Progenitor cell of endocrine pancreas (in vitro differentiated cells): ENCODE measurements at regions not wholly inside any gene's neighbourhood (a gene's known extent, or its start where the extent isn't known, plus 50 kb on each side); places are given as distances from the start of the nearest gene placed in this dataset.

Experiments
- DNase-seq: peaks from one replicate; pipeline ENCODE4 v3.0.0; 2021; ENCODE audit warnings: low spot score; ENCODE audit not compliant: unreplicated experiment
- H3K27ac Mint-ChIP-seq: 2 replicates; pipeline ENCODE4 v1.8.0; 2021; ENCODE audit warnings: mild to moderate bottlenecking, moderate library complexity, mixed read lengths
- H3K27me3 Mint-ChIP-seq: 2 replicates; pipeline ENCODE4 v1.8.0; 2021; ENCODE audit warnings: mixed read lengths
- H3K36me3 Mint-ChIP-seq: 2 replicates; pipeline ENCODE4 v1.8.0; 2022; ENCODE audit warnings: mixed read lengths; ENCODE audit not compliant: insufficient read depth
- H3K4me1 Mint-ChIP-seq: 2 replicates; pipeline ENCODE4 v1.8.0; 2021; ENCODE audit warnings: low read depth, mixed read lengths
- H3K4me3 Mint-ChIP-seq: 2 replicates; pipeline ENCODE4 v1.8.0; 2021; ENCODE audit warnings: low read depth, mild to moderate bottlenecking, moderate library complexity, mixed read lengths
- H3K9me3 Mint-ChIP-seq: 2 replicates; pipeline ENCODE4 v1.8.0; 2021; ENCODE audit warnings: low read depth, mixed read lengths
- TF ChIP-seq, protein P1 (sequence below): fragments of 200-600 bp; sonication (generic); IDR thresholded peaks from one replicate; pipeline ENCODE4 v1.5.0; 2021; ENCODE audit warnings: antibody characterized with exemption, mild to moderate bottlenecking; ENCODE audit not compliant: unreplicated experiment

- TF ChIP-seq, protein P1, sequence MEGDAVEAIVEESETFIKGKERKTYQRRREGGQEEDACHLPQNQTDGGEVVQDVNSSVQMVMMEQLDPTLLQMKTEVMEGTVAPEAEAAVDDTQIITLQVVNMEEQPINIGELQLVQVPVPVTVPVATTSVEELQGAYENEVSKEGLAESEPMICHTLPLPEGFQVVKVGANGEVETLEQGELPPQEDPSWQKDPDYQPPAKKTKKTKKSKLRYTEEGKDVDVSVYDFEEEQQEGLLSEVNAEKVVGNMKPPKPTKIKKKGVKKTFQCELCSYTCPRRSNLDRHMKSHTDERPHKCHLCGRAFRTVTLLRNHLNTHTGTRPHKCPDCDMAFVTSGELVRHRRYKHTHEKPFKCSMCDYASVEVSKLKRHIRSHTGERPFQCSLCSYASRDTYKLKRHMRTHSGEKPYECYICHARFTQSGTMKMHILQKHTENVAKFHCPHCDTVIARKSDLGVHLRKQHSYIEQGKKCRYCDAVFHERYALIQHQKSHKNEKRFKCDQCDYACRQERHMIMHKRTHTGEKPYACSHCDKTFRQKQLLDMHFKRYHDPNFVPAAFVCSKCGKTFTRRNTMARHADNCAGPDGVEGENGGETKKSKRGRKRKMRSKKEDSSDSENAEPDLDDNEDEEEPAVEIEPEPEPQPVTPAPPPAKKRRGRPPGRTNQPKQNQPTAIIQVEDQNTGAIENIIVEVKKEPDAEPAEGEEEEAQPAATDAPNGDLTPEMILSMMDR: no peak
- Mint-ChIP-seq H3K4me3 (no peak overlapping the region), H3K27ac (no peak overlapping the region), H3K36me3 (no peaks in the 10 kb centered on the region), H3K27me3 (no peaks in the 10 kb centered on the region), H3K9me3 (no peaks in the 10 kb centered on the region), H3K4me1 (no peaks in the 10 kb centered on the region)
- DNase-seq: no peak
Observed at GRCh38 chr1:55534565-55535121, 319.5 kb upstream of the USP24 start.

GRCh38 chr1:55531644-55532043 lies 316.5 kb upstream of the USP24 start:
- H3K36me3 Mint-ChIP-seq: no peaks in the 10 kb centered on the region
- H3K27me3 Mint-ChIP-seq: no peaks in the 10 kb centered on the region
- H3K4me3 Mint-ChIP-seq: no peak overlapping the region
- H3K4me1 Mint-ChIP-seq: no peaks in the 10 kb centered on the region
- DNase-seq: no peak
- H3K27ac Mint-ChIP-seq: no peak overlapping the region
- TF ChIP-seq, protein P1: no peak
- H3K9me3 Mint-ChIP-seq: no peaks in the 10 kb centered on the region

GRCh38 chr1:55530749-55531478 lies 315.8 kb upstream of the USP24 start:
- TF ChIP-seq, protein P1: no peak
- Mint-ChIP-seq H3K4me1 (no peaks in the 10 kb centered on the region), H3K27ac (no peak overlapping the region), H3K27me3 (peaks cover 2% of the 10 kb centered on the region), H3K36me3 (no peaks in the 10 kb centered on the region), H3K9me3 (no peaks in the 10 kb centered on the region), H3K4me3 (no peak overlapping the region)
- no peak for DNase-seq

GRCh38 chr1:55529017-55529416 lies 313.9 kb upstream of the USP24 start:
- Mint-ChIP-seq H3K27me3 (peaks cover 3% of the 10 kb centered on the region), H3K9me3 (no peaks in the 10 kb centered on the region), H3K27ac (no peak overlapping the region), H3K36me3 (no peaks in the 10 kb centered on the region), H3K4me3 (no peak overlapping the region), H3K4me1 (no peaks in the 10 kb centered on the region)
- no peak for DNase-seq
- TF ChIP-seq, protein P1: no peak

- no peak overlapping the region for H3K27ac Mint-ChIP-seq
- no peak for DNase-seq
- H3K4me1 Mint-ChIP-seq: no peaks in the 10 kb centered on the region
- H3K27me3 Mint-ChIP-seq: peaks cover 3% of the 10 kb centered on the region
- TF ChIP-seq, protein P1: no peak
- no peak overlapping the region for H3K4me3 Mint-ChIP-seq
- H3K36me3 Mint-ChIP-seq: no peaks in the 10 kb centered on the region
- H3K9me3 Mint-ChIP-seq: no peaks in the 10 kb centered on the region
Observed at GRCh38 chr1:55527831-55528230, 312.7 kb upstream of the USP24 start.
